Endothelial cell of umbilical vein (primary cell): ENCODE measurements at regions not wholly inside any gene's neighbourhood (a gene's known extent, or its start where the extent isn't known, plus 50 kb on each side); places are given as distances from the start of the nearest gene placed in this dataset.

Experiments
- BruUV-seq: library from RNA; stranded (reverse); fragments of 400-500 nt; replicated peaks from 2 replicates; lab custom pipeline; 2021; lab: Mats Ljungman, UMichigan
- CTCF ChIA-PET: fragments of 300-600, 350-600 bp; sonication (Branson Sonifier 250); formaldehyde crosslinking; loops from one replicate; lab custom pipeline; 2021; ENCODE audit warnings: antibody characterized with exemption, inconsistent platforms; lab: Charles Lee
- POLR2A ChIA-PET: fragments of 300-600, 350-600 bp; sonication (Branson Sonifier 250); formaldehyde crosslinking; loops from one replicate; lab custom pipeline; 2021; ENCODE audit warnings: antibody characterized with exemption, inconsistent platforms; lab: Charles Lee
- DNase-seq: peaks from one replicate; pipeline ENCODE4 v3.0.0-alpha.2; 2011; ENCODE audit warnings: low read depth, low spot score
- FAIRE-seq: peaks from 2 replicates; lab custom pipeline; 2011; peaks lifted over from hg19 to GRCh38; lab: Jason Lieb, UNC
- H2AFZ ChIP-seq: 2 replicates; pipeline ENCODE4 v1.6.0; 2012; ENCODE audit warnings: low read depth, low read length, control low read depth, inconsistent platforms
- H3K27ac ChIP-seq: 2 replicates; pipeline ENCODE4 v1.5.1; 2011; ENCODE audit warnings: low read depth, mild to moderate bottlenecking, control low read depth, low read length, moderate library complexity; ENCODE audit not compliant: insufficient read depth
- H3K27me3 ChIP-seq, 2 experiments: 2 replicates each; pipeline versions ENCODE4 v1.6.0 to v1.6.1; 2011; ENCODE audit warnings: low read length in 2 of 2, mixed read lengths in 1 of 2; ENCODE audit not compliant: control insufficient read depth in 2 of 2, insufficient read depth in 2 of 2
- H3K36me3 ChIP-seq, 2 experiments: 2 replicates in 1 of 2; 3 replicates in 1 of 2; pipeline ENCODE4 v1.5.1; 2011; ENCODE audit warnings: low read length in 2 of 2, mild to moderate bottlenecking in 1 of 2, moderate library complexity in 1 of 2; ENCODE audit not compliant: control insufficient read depth in 2 of 2, insufficient read depth in 2 of 2; ENCODE audit errors: extremely low read depth in 1 of 2
- H3K4me1 ChIP-seq: 3 replicates; pipeline ENCODE4 v1.5.1; 2011; ENCODE audit warnings: mild to moderate bottlenecking, low read length; ENCODE audit not compliant: control insufficient read depth, insufficient read depth; ENCODE audit errors: extremely low read depth
- H3K4me2 ChIP-seq: 2 replicates; pipeline ENCODE4 v1.6.1; 2011; ENCODE audit warnings: low read length, control low read depth, mixed read lengths; ENCODE audit not compliant: insufficient read depth
- H3K4me3 ChIP-seq, 3 experiments: fragments of 200-600 bp in 1 of 3; sonication (generic), shearing (Covaris generic) in 1 of 3; replicated peaks in 1 of 3; 2 replicates each; pipeline ENCODE4 v1.5.1; 2011 to 2016; ENCODE audit warnings: control low read depth in 3 of 3, low read length in 3 of 3, mild to moderate bottlenecking in 2 of 3, inconsistent platforms in 1 of 3, low read depth in 1 of 3, moderate library complexity in 1 of 3; ENCODE audit not compliant: insufficient read depth in 1 of 3
- H3K79me2 ChIP-seq: 2 replicates; pipeline ENCODE4 v1.6.0; 2012; ENCODE audit warnings: low read length, inconsistent platforms; ENCODE audit not compliant: control insufficient read depth, insufficient read depth
- H3K9ac ChIP-seq: replicated peaks from 2 replicates; pipeline ENCODE3; 2011; ENCODE audit warnings: low read length, control low read depth; ENCODE audit not compliant: insufficient read depth; ENCODE audit errors: extremely low read depth
- H3K9me1 ChIP-seq: replicated peaks from 3 replicates; pipeline ENCODE4 v1.6.0; 2011; ENCODE audit warnings: mild to moderate bottlenecking, low read length; ENCODE audit not compliant: control insufficient read depth, insufficient read depth; ENCODE audit errors: extremely low read depth
- H3K9me3 ChIP-seq: replicated peaks from 2 replicates; pipeline ENCODE4 v1.5.1; 2012; ENCODE audit warnings: low read length, inconsistent platforms; ENCODE audit not compliant: control insufficient read depth, insufficient read depth
- H4K20me1 ChIP-seq: replicated peaks from 2 replicates; pipeline ENCODE3; 2011; ENCODE audit warnings: mild to moderate bottlenecking, low read length; ENCODE audit not compliant: control insufficient read depth, insufficient read depth; ENCODE audit errors: extremely low read depth
- EZH2 ChIP-seq: IDR thresholded peaks from 2 replicates; pipeline ENCODE4 v1.6.1; 2012; ENCODE audit warnings: borderline replicate concordance, low read depth, mild to moderate bottlenecking, moderate library complexity, low read length, inconsistent platforms; ENCODE audit not compliant: severe bottlenecking
- FOS ChIP-seq: IDR thresholded peaks from 2 replicates; pipeline ENCODE4 v1.6.1; 2011; ENCODE audit warnings: mild to moderate bottlenecking, low read length, moderate library complexity, borderline replicate concordance; ENCODE audit not compliant: insufficient read depth
- GATA2 ChIP-seq: IDR thresholded peaks from 2 replicates; pipeline ENCODE4 v1.7.0; 2011; ENCODE audit warnings: low read depth, mild to moderate bottlenecking, moderate library complexity, mixed read lengths, low read length; ENCODE audit not compliant: insufficient read length, insufficient read depth
- JUN ChIP-seq: IDR thresholded peaks from 2 replicates; pipeline ENCODE4 v1.6.1; 2011; ENCODE audit warnings: borderline replicate concordance, low read depth; ENCODE audit not compliant: insufficient read length, insufficient read depth
- MAX ChIP-seq: IDR thresholded peaks from 2 replicates; pipeline ENCODE4 v1.6.1; 2011; ENCODE audit not compliant: insufficient read depth, insufficient read length
- MYC ChIP-seq: IDR thresholded peaks from one replicate; pipeline ENCODE4 v1.6.1; 2011; ENCODE audit warnings: mild to moderate bottlenecking, low read depth, low read length
- POLR2A ChIP-seq: IDR thresholded peaks from 2 replicates; pipeline ENCODE4 v1.6.1; 2012; ENCODE audit warnings: low read depth, mild to moderate bottlenecking, control low read depth, low read length
- POLR2AphosphoS5 ChIP-seq: IDR thresholded peaks from 2 replicates; pipeline ENCODE4 v1.6.1; 2012; ENCODE audit warnings: low read depth, mild to moderate bottlenecking, control low read depth, low read length, moderate library complexity; ENCODE audit not compliant: insufficient read depth
- dilution Hi-C: fragments of 300-500 bp; cut with MboI; formaldehyde crosslinking; loops from one replicate; pipeline ENCODE4 v1.15.0; 2019; ENCODE audit warnings: low sequenced_read_pairs; ENCODE audit not compliant: extremely low pct_ligation_motif_present
- intact Hi-C: fragments of 100-400 bp; cut with micrococcal nuclease; formaldehyde crosslinking; loops from one replicate; pipeline ENCODE4 v1.10.0; 2022
- TF ChIP-seq, protein P1 (sequence below), 2 donors: IDR thresholded peaks; 1 replicate in 1 of 2; 2 replicates in 1 of 2; pipeline ENCODE4 v1.5.1; 2011; ENCODE audit warnings: low read length in 2 of 2, mild to moderate bottlenecking in 2 of 2, moderate library complexity in 2 of 2, control low read depth in 1 of 2, inconsistent platforms in 1 of 2, low read depth in 1 of 2; ENCODE audit not compliant: insufficient read depth in 1 of 2; ENCODE audit errors: extremely low read depth in 1 of 2

DNA sequence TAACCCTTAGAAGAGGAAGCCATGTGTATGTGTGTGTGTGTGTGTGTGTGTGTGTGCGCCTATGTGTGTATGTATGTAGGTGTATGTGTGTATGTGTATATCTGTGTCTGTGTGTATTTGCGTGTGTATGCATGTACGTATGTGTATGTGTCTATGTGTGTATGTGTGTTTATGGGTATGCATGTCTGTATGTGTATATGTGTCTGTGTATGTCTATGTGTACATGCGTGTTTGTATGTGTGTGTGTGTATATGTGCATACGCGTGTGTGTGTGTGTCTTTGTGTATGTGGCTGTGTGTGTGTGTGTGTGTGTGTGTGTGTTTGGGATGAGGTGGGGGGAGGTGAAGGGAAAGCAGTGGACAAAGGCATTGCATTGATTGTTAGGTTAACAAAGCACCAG, 380.2 kb downstream of the HRH4 start:
- dilution Hi-C loops: no loop called here
- intact Hi-C loops: no loop called here
- no TSS peak for BruUV-seq
- POLR2A ChIA-PET: no interaction called here
- CTCF ChIA-PET: no interaction called here
- no peaks in the 10 kb centered on the region for H3K4me1 ChIP-seq
- DNase-seq: no peak
- FAIRE-seq: no peak
- H3K27ac ChIP-seq: no peak overlapping the region
- H3K9ac ChIP-seq: no peak overlapping the region
- H3K9me3 ChIP-seq: no peaks in the 10 kb centered on the region
- no peaks in the 10 kb centered on the region for H3K36me3 ChIP-seq
- H4K20me1 ChIP-seq: no peaks in the 10 kb centered on the region
- H3K79me2 ChIP-seq: no peaks in the 10 kb centered on the region
- H3K27me3 ChIP-seq: peaks cover 2 to 3% of the 10 kb centered on the region in 2 experiments
- no peak overlapping the region for H3K4me3 ChIP-seq
- H2AFZ ChIP-seq: no peak overlapping the region
- H3K4me2 ChIP-seq: no peak overlapping the region
- H3K9me1 ChIP-seq: no peaks in the 10 kb centered on the region
- TF ChIP-seq JUN (no peak), FOS (no peak), EZH2 (no peak), MYC (no peak), POLR2AphosphoS5 (no peak), MAX (no peak), GATA2 (no peak)

GRCh38 chr18:24841536-24841935, 381.1 kb downstream of the HRH4 start:
- DNase-seq (no peak), FAIRE-seq (no peak)
- Histone ChIP-seq H3K79me2 (no peaks in the 10 kb centered on the region), H3K36me3 (no peaks in the 10 kb centered on the region), H3K4me1 (no peaks in the 10 kb centered on the region), H4K20me1 (no peaks in the 10 kb centered on the region), H3K27me3 (peaks cover 6 to 8% of the 10 kb centered on the region in 2 experiments), H3K9me1 (no peaks in the 10 kb centered on the region), H3K4me2 (no peak overlapping the region), H3K4me3 (no peak overlapping the region), H3K9me3 (no peaks in the 10 kb centered on the region), H3K9ac (no peak overlapping the region), H2AFZ (no peak overlapping the region), H3K27ac (no peak overlapping the region)
- intact Hi-C loops (no loop called here), dilution Hi-C loops (no loop called here)
- ChIA-PET POLR2A (no interaction called here), CTCF (no interaction called here)
- BruUV-seq: no TSS peak
- TF ChIP-seq JUN (no peak), POLR2AphosphoS5 (no peak), MAX (no peak), FOS (no peak), POLR2A (no peak), GATA2 (no peak), MYC (no peak), EZH2 (no peak)
- TF ChIP-seq, protein P1, sequence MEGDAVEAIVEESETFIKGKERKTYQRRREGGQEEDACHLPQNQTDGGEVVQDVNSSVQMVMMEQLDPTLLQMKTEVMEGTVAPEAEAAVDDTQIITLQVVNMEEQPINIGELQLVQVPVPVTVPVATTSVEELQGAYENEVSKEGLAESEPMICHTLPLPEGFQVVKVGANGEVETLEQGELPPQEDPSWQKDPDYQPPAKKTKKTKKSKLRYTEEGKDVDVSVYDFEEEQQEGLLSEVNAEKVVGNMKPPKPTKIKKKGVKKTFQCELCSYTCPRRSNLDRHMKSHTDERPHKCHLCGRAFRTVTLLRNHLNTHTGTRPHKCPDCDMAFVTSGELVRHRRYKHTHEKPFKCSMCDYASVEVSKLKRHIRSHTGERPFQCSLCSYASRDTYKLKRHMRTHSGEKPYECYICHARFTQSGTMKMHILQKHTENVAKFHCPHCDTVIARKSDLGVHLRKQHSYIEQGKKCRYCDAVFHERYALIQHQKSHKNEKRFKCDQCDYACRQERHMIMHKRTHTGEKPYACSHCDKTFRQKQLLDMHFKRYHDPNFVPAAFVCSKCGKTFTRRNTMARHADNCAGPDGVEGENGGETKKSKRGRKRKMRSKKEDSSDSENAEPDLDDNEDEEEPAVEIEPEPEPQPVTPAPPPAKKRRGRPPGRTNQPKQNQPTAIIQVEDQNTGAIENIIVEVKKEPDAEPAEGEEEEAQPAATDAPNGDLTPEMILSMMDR (IDR thresholded peaks at IDR 0.05; ENCODE audit: extremely low read depth in 1 of 2, insufficient read depth in 1 of 2, low read depth in 1 of 2, low read length in 2 of 2): no peak
